Mononuclear cell (primary cell): ENCODE measurements at regions not wholly inside any gene's neighbourhood (a gene's known extent, or its start where the extent isn't known, plus 50 kb on each side); places are given as distances from the start of the nearest gene placed in this dataset.

Experiments used
- H3K27me3 ChIP-seq: 2 replicates; pipeline ENCODE4 v1.6.0; 2011; ENCODE audit warnings: low read length, control low read depth; ENCODE audit not compliant: insufficient read depth
- H3K4me1 ChIP-seq: 2 replicates; pipeline ENCODE4 v1.5.1; 2011; ENCODE audit warnings: mild to moderate bottlenecking, low read length, control low read depth; ENCODE audit not compliant: insufficient read depth
- H3K4me3 ChIP-seq: 2 replicates; pipeline ENCODE4 v1.5.1; 2011; ENCODE audit warnings: mild to moderate bottlenecking, low read length, moderate library complexity
- H3K9me3 ChIP-seq: 2 replicates; pipeline ENCODE4 v1.5.1; 2011; ENCODE audit warnings: low read depth, mild to moderate bottlenecking, control low read depth, low read length

DNA sequence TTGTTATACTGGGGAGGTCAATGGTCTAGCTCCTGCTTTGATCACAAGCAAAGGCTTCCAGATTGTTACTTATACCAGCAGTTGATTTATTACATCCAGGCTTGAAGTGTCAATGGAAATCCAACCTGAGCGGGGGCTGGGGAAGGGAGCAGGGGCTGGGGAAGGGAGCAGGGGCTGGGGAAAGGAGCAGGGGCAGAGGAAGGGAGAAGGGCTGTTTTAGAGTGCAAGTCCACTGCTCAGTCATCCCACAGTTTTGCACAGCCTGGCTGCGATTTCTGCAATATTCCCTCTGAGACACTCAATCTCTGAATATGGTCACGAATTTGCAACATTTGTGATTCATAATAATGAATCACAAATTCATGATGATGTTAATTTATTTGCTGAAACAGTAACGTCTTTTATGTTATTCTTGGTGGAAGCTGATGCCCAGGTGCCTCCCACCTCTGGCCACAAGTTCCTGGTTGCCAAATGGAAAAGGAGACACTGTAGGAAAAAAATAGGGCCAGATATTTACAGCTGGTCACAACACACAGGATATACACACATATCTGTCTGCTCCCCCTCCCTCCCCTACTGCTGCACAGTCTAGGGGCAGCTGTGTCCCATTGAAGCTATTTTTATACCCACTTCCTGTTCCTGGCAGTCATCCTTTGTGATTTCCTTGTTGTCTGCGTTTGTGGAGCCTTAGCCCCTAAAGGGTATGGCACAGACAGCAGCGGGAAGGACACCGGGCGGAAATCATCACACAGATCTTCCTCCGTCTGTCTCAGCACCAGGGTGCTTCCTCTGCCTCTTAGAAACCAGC, 325.1 kb downstream of the GADD45G start:
- Histone ChIP-seq H3K27me3 (no peaks in the 10 kb centered on the region), H3K9me3 (no peaks in the 10 kb centered on the region)

DNA sequence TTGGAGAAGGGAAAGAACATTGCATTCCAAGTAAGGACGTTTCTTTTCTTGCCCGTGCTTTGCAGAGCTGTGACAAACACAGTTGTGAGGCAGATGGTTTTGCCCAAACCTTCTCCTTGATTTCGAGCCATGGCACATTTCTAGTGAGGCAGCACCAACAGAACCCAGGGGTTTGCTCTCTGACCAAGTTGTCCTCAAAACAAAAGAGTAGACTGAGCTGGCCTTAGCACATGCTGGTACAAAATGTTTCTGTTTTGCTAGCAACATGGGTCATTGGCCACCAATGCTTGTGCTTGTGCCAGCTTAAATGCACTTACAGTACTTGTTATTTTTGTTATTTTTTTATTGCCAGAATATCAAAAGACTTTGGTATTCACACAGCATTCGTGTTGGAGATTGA, 328.8 kb downstream of the GADD45G start:
- H3K9me3 ChIP-seq: no peaks in the 10 kb centered on the region
- H3K27me3 ChIP-seq: peaks cover under 1% of the 10 kb centered on the region
- no peak overlapping the region for H3K4me3 ChIP-seq
- no peaks in the 10 kb centered on the region for H3K4me1 ChIP-seq

More for the DNA sequence above, 325.1 kb downstream of the GADD45G start:
- Histone ChIP-seq H3K4me3 (no peak overlapping the region), H3K4me1 (no peaks in the 10 kb centered on the region)

DNA sequence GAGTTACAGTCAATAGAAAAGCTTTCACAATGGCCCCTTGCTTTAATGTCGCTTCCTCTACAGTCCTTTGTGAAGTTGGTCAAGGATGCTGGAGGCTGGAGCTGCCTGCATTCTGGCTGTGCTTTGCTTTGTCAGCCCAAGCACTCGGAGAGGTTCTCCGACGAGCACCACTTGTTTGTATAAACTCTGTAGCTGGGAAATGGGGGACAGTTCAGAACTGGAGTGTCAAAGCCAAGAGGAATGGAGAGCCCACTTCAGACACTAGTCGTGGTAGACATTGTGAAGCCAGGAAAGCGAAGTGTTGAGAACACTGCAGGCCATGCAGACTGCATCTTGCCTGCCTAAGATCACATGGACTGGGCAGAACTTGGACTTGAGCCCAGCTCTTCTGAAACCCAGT, 330.3 kb downstream of the GADD45G start:
- H3K4me3 ChIP-seq: no peak overlapping the region

DNA sequence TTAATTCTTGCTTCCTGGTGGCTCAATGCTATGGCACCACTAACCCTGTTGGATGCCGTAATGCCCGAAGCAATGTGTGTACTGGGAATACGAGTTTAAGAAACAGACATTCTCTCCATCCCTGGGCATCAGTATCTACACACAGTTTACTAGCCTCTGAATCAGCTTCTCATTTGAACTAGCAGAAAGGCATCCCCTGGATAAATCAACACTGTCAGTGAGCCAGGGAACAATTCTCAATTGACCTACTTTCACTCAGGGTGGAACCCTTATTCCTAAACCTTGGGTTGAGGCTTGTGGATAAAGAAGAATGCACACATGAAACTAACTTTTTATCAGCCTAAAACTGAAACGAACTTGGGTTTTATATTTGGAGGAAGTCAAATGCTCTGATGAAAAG, 331.0 kb downstream of the GADD45G start:
- peaks cover 5% of the 10 kb centered on the region for H3K27me3 ChIP-seq
- no peaks in the 10 kb centered on the region for H3K9me3 ChIP-seq
- no peak overlapping the region for H3K4me3 ChIP-seq
- no peaks in the 10 kb centered on the region for H3K4me1 ChIP-seq

More for the DNA sequence above, 330.3 kb downstream of the GADD45G start:
- no peaks in the 10 kb centered on the region for H3K4me1 ChIP-seq
- no peaks in the 10 kb centered on the region for H3K9me3 ChIP-seq
- peaks cover 5% of the 10 kb centered on the region for H3K27me3 ChIP-seq

DNA sequence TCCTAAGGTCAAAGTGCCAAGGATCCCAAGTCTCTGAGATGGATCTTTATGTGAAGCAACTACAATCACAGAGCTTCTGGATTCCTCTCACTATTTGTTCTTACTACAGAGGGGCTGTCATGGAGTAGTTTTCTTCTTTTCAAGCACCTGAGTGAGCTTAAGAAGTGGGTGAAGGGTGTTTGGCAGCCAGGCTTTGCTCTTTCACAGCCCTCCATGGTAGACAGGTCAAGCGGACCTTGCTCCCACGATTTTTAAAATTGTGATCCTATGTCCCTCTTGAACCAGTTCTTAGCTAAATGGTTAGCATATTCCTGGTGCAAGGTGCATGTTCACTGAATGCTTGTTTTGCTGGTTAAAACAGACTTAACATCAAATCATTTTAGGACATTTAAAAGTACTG, 332.2 kb downstream of the GADD45G start:
- H3K9me3 ChIP-seq: no peaks in the 10 kb centered on the region
- H3K27me3 ChIP-seq: peaks cover 5% of the 10 kb centered on the region
- no peak overlapping the region for H3K4me3 ChIP-seq
- H3K4me1 ChIP-seq: no peaks in the 10 kb centered on the region

DNA sequence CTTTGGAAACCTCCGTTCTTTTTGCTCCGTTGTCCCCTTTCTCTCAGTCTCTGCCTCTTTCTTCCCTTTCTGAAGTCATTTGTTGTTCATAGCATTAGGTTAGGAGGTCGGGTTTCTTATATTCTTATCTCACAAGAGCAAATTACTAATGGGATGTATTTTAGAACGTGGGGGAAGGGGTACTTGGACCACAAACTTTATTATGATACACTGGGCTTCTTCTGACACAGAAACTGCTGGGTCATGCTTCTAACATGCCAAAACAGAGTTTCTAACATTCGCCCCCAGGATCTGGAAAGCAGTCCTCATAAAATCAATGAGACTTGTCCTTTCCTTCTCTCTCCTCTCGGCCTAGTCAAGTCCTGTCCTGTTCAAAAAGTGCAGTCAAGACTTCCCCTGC, 334.4 kb downstream of the GADD45G start:
- Histone ChIP-seq H3K27me3 (peaks cover 5% of the 10 kb centered on the region), H3K9me3 (no peaks in the 10 kb centered on the region), H3K4me1 (no peaks in the 10 kb centered on the region), H3K4me3 (no peak overlapping the region)

DNA sequence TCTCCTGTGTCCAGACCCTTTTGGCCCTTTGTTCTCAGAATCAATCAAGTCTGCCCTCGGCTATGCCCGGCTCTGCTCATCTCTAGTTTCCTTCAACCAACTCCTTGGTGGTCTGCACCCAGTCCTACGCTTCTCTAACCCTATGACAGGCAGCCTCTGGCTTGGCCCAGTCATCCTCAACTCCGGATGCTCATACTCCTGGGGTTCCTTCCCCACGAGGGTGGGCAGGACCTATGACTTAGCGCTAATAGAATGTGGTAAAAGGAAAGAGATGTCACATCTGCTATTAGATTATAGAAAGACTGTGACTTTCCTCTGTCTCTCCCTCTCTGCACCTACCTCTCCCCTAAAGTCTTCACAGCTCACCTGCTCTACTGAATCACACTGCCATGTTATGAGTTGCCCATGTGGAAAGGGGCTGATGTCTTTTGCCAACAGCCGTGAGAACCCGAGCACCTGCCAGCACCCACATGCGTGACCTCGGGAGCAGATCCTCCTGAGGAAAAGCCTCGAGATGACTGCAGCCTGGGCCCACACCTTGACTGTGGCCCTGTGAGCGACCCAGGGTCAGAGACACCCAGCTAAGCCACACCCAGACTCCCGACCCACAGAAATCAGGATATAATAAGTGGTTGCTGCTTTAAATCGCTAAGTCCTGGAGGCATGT, 334.9 kb downstream of the GADD45G start:
- Histone ChIP-seq H3K4me3 (no peak overlapping the region), H3K9me3 (no peaks in the 10 kb centered on the region), H3K4me1 (no peaks in the 10 kb centered on the region), H3K27me3 (peaks cover 5% of the 10 kb centered on the region)

DNA sequence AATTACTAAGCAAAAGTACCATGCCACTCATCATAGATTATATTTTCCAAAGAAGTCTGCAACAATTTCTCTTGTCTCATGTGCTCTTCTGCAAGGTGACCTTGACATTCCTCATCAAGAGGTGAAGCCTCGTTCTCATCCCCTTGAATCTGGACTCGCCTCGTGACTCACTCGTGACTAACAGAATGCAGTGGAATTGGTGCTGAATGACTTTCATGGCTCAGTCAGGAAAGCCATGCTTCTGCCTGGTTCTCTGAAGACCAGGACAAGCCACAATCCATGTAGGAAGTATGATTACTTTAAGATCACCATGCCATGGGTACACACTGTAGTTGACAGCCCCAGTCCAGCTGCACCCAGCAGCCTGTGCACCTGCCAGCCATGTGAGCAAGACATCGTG, 335.8 kb downstream of the GADD45G start:
- Histone ChIP-seq H3K4me3 (no peak overlapping the region), H3K27me3 (peaks cover 5% of the 10 kb centered on the region), H3K9me3 (no peaks in the 10 kb centered on the region), H3K4me1 (no peaks in the 10 kb centered on the region)

DNA sequence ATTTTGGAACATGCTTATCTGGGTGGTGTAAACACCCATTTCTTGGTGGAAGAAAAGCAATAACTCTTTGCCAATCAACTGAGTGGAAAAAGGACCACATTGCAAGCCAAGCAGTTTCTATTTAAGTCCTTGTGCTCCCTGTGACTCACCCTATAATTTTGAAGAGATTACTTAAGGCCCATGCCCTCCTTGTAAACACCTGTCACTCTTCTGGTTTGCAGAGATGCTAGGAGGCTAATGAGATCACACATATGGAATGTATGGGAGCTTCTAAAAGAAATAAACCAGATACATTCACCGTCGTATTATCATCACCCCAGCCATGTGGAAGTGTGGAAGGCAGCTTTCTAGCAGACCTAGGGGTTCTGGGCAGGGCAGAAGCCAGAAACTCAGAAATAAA, 337.1 kb downstream of the GADD45G start:
- Histone ChIP-seq H3K27me3 (peaks cover 5% of the 10 kb centered on the region), H3K4me3 (no peak overlapping the region), H3K9me3 (no peaks in the 10 kb centered on the region), H3K4me1 (no peaks in the 10 kb centered on the region)

DNA sequence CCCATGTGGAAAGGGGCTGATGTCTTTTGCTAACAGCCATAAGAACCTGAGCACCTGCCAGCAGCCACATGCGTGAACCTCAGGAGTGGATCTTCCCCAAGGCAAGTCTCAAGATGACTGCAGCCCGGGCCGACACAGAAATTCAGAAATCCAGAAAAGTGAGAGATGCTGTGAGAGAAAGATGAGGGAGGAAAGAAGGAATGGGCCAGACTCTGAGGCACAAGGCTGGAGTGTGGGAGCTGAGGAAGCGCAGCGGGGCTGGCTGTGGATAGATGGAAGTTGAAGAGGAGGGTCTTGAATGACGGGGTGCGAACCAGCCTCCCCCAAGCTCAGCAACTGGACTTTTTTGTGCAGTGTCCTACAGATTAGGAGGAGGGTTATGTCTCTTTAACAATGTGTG, 337.8 kb downstream of the GADD45G start:
- Histone ChIP-seq H3K4me1 (no peaks in the 10 kb centered on the region), H3K27me3 (peaks cover 5% of the 10 kb centered on the region), H3K4me3 (no peak overlapping the region), H3K9me3 (no peaks in the 10 kb centered on the region)

DNA sequence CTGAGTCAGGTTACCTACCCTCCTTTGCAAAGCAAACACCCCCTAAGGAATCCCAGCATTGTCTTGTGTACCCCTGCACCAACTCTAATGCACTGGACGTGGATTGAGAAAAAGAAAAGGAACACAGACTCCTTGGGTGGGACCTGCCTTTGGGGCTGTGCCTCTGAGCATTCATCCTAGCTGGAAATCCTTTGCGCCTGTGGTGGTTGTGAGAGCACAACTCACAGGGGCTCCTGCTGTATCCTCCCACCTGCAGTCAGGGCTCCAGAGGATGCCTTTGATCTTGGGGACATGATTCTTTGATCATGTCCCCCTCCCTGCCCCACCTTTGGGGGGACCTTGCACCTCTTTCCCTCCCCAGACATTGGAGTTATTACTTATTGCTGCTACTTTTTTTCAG, 338.5 kb downstream of the GADD45G start:
- H3K4me1 ChIP-seq: no peaks in the 10 kb centered on the region
- peaks cover 5% of the 10 kb centered on the region for H3K27me3 ChIP-seq
- no peak overlapping the region for H3K4me3 ChIP-seq
- H3K9me3 ChIP-seq: no peaks in the 10 kb centered on the region

DNA sequence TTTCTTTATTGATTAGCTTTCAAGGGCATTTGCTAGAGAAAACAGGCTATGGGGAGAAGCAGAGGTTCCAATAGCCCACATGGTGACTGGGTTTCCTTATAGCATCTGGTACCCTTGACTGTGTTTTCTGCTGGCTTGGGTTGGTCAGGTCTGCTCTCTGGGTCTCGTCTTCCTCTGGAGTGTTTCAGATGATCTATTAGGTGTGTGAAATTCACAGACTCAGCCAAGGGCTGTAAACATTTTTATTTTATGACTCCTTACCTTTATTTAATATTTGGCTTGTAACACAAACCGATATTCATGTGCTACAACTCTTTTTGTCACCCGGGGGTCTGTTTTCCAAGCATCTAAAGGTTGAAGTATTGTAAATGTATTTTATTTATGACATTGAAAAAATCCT, 338.9 kb downstream of the GADD45G start:
- H3K4me3 ChIP-seq: no peak overlapping the region
- H3K9me3 ChIP-seq: no peaks in the 10 kb centered on the region
- no peaks in the 10 kb centered on the region for H3K4me1 ChIP-seq
- H3K27me3 ChIP-seq: peaks cover 3% of the 10 kb centered on the region

DNA sequence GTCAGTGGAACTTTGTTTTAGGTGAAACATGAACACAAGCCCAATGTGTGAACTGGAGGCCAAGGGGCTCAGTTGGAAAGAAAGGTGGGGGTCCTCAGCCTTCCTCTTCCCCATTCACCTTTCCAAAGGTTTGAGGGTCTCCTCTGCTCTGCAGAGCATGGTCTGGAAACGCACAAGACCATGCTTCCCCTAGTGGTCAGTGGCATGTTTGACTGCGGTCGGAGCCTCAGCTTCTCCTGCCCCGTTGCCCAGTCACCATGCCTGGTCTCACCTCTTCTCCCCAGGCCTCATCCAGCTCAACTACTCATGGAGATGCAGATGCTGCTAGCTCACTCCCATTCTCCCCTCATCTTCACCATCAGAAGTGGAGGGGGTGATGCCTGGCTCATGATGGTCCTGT, 340.3 kb downstream of the GADD45G start:
- no peaks in the 10 kb centered on the region for H3K27me3 ChIP-seq
- no peaks in the 10 kb centered on the region for H3K9me3 ChIP-seq
- H3K4me3 ChIP-seq: no peak overlapping the region
- no peaks in the 10 kb centered on the region for H3K4me1 ChIP-seq

DNA sequence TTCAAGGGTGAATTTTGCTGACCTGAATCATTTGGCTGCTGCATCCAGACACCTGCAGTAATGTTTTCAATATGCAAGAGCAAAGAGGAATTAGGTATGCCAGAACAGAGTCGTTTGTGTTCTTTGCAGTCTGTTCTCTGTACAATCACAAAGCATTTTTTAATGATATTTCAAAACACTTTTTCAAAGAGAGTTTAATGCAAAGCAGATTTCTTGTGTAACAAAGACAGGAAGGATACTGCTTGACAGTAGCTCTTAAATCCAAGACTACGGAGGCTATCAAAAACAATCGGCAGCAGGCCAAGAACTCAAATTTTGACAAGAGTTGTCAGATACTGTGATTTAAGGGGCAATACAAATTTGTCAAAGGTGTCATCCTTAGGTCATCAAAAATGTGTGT, 341.9 kb downstream of the GADD45G start:
- no peaks in the 10 kb centered on the region for H3K27me3 ChIP-seq
- H3K4me3 ChIP-seq: no peak overlapping the region
- no peaks in the 10 kb centered on the region for H3K4me1 ChIP-seq
- H3K9me3 ChIP-seq: no peaks in the 10 kb centered on the region

DNA sequence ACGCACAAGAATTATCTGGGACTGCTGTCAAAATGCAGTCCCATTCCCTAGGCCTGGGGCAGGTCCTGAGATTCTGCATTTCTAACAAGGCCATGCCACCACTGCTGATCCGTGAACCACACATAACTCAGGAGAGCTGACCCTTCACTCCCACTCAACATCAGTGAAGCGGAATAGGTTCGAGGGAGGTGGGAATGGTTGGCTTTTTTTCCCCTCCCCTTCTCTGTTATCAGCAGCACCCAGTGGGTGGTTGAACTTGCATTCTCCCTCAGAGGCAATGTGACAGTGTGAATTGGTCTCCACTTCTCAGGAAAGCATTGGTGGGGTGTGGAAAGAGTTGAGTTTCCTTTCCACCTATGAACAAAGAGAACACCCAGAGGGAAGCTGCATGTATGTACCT, 344.3 kb downstream of the GADD45G start:
- H3K4me3 ChIP-seq: no peak overlapping the region
- H3K27me3 ChIP-seq: no peaks in the 10 kb centered on the region
- no peaks in the 10 kb centered on the region for H3K4me1 ChIP-seq
- no peaks in the 10 kb centered on the region for H3K9me3 ChIP-seq

DNA sequence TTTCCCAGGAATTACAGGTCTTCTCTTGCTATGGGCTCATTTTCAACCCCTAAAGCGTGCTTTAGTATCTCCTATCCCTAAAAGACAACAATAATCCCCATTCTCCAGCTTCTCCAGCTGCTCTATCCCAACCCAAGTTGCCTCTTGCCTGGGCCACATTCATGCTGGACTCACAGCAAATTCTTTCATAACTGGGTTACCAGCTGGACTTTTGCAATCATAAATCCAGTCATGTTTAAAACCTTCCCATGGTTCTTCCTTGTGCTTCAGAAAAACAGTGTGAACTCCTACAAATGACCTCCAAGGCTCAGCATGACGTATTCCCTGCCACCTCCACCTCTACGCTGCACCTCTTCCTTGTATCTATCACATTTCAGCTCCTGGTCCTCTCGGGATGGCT, 346.9 kb downstream of the GADD45G start:
- H3K27me3 ChIP-seq: no peaks in the 10 kb centered on the region
- H3K4me1 ChIP-seq: peaks cover 8% of the 10 kb centered on the region
- H3K4me3 ChIP-seq: no peak overlapping the region
- H3K9me3 ChIP-seq: no peaks in the 10 kb centered on the region
